IPS-18a (cell line): ENCODE measurements at regions not wholly inside any gene's neighbourhood (a gene's known extent, or its start where the extent isn't known, plus 50 kb on each side); places are given as distances from the start of the nearest gene placed in this dataset.

Experiments used
- H3K27ac ChIP-seq: one replicate; pipeline ENCODE4 v1.5.1; 2013; ENCODE audit warnings: low read length
- H3K27me3 ChIP-seq: one replicate; pipeline ENCODE4 v1.6.1; 2013; ENCODE audit warnings: mild to moderate bottlenecking, low read length; ENCODE audit not compliant: control insufficient read depth, insufficient read depth
- H3K36me3 ChIP-seq: one replicate; pipeline ENCODE4 v1.6.1; 2013; ENCODE audit warnings: low read depth, low read length; ENCODE audit not compliant: control insufficient read depth
- H3K4me1 ChIP-seq: one replicate; pipeline ENCODE4 v1.6.1; 2013; ENCODE audit warnings: low read depth, low read length; ENCODE audit not compliant: control insufficient read depth
- H3K4me3 ChIP-seq: one replicate; pipeline ENCODE4 v1.5.1; 2013; ENCODE audit warnings: low read length
- H3K9ac ChIP-seq: one replicate; pipeline ENCODE4 v1.6.1; 2013; ENCODE audit warnings: mild to moderate bottlenecking, low read length, moderate library complexity
- H3K9me3 ChIP-seq: one replicate; pipeline ENCODE4 v1.6.1; 2013; ENCODE audit warnings: low read depth, low read length; ENCODE audit not compliant: control insufficient read depth

DNA sequence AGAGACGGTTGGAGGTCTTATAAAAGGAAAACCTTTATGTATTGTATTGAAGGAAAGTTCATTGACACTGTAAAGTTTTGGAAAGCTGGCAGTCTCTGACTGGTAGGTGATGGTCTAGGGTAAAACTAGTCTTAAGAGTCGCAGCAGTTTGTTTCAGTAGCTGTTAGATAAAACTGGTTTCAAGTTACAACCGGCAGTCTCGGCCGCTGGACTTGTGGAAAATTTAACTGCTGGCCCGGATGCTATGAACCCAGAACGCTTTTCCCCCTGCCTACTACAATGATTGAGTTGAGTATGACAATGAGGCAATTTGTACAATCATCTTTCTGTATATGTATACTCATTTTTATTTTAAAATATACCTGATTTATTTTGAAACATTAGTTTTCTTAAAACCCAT is 1426.9 kb downstream of the AACS start:
- Histone ChIP-seq H3K27ac (no peak overlapping the region), H3K9me3 (peaks cover 27% of the 10 kb centered on the region), H3K9ac (no peak overlapping the region)

DNA sequence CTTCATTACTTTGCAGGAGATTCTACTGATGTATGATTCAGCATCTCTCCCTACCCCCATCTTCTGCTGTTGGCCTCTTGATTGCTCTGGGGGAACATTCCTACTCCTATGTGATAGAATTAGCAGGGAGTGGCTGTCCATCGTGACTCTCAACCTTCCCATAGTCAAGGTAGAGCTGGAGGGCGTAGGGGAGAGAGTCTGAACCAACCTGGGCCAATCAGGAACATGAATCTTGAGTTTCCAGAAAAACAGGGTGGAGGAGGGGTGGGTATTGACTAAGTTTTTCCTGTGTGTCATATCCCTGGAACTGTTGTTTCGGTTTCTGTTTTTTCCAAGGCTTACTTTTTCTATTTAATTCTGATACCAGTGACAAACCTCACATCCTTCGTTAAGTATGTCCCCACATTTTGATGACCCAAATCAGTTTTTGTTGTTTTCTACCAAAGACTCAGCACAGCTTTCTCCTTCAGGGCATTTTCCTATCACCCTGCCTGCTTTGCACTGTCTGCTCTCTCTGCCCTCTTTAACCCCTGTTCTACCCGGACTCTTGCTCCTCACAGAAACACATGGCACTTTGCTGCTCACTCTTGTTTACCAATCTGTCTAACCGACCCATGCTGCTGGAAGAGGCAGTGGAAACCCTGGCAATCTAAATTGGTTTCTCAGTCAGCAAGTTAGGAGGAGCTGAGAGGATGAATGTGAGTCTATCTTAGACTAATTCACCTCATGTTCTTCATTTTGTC is 1428.3 kb downstream of the AACS start:
- Histone ChIP-seq H3K9me3 (peaks cover 29% of the 10 kb centered on the region), H3K36me3 (no peaks in the 10 kb centered on the region), H3K27me3 (no peaks in the 10 kb centered on the region), H3K27ac (no peak overlapping the region), H3K4me1 (no peaks in the 10 kb centered on the region), H3K4me3 (no peak overlapping the region), H3K9ac (no peak overlapping the region)

More for the DNA sequence above, 1426.9 kb downstream of the AACS start:
- Histone ChIP-seq H3K36me3 (no peaks in the 10 kb centered on the region), H3K27me3 (no peaks in the 10 kb centered on the region), H3K4me1 (no peaks in the 10 kb centered on the region), H3K4me3 (no peak overlapping the region)

DNA sequence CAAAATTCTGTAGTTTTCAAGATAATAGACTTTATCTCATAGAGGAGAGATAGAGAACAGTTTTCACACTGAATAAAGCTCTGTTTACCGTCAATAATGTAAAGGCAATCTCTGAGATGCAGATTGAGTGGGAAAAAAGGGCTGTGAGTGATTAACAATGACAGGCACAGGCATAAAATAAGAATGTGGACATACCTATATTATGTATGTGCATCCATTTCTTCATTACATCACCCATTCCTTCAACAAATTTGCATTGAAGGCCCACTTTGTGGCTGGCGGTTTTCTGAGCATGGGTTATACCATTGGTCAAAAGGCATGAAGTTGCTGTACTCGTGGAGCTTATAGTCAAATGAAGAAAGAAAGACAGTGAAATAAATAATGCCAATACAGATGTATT is 1431.0 kb downstream of the AACS start:
- H3K4me3 ChIP-seq = no peak overlapping the region

DNA sequence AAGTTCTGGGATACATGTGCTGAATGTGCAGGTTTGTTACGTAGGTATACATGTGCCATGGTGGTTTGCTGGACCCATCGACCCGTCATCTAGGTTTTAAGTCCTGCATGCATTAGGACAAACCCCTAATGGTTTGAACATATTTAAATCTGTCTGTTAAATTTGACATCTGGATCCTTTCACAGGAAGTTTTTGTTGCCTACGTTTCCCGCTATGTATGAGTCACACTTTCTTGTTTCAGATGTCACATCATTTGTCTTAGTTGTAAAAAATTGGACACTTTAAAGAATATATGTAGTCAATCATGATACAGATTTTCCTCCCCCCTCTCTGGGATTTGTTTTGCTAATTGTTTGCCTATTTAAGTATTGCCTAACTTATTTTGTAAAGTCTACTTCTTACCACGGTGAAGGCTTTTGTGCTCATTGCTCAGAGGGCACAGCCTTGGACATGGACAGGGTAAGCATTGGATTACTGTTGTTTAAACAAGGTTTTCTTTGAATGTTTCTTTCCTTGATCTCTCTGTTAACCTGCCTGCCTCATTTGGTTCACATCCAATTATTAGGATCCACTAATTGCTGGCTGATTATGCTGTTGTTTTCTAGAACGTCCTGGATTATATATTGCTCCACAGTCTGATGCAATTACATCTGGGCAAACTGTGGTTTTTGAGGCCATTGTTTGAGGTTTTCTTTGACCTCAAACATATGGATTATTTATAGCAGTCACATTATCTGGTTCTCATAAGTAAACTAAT is 1441.4 kb downstream of the AACS start:
- peaks cover 31% of the 10 kb centered on the region for H3K9me3 ChIP-seq
- H3K27me3 ChIP-seq = no peaks in the 10 kb centered on the region
- H3K9ac ChIP-seq = no peak overlapping the region
- H3K4me3 ChIP-seq = no peak overlapping the region
- H3K4me1 ChIP-seq = no peaks in the 10 kb centered on the region
- H3K36me3 ChIP-seq = no peaks in the 10 kb centered on the region
- no peak overlapping the region for H3K27ac ChIP-seq

More for the DNA sequence above, 1431.0 kb downstream of the AACS start:
- no peaks in the 10 kb centered on the region for H3K36me3 ChIP-seq
- no peak overlapping the region for H3K27ac ChIP-seq
- peaks cover 18% of the 10 kb centered on the region for H3K9me3 ChIP-seq
- H3K9ac ChIP-seq = no peak overlapping the region
- H3K4me1 ChIP-seq = no peaks in the 10 kb centered on the region
- no peaks in the 10 kb centered on the region for H3K27me3 ChIP-seq

DNA sequence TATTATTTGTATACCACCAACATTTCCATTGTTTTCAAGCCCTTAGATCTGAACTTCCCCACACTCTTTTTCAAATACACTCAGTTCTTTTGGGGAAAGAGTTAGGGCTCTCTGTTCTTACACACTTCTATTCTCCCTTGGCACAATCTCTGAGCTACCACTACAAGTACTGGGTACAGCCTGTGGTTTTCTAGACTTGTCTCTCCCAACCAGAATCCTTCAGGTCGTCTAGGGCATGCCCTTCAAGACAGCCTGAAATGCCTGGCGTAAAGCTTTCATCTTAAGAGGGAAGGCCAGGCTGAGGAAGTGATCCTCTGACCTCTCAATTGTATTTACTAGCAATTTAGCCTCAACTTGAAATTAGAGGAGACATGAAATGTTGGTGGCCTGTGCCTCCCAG is 1442.0 kb downstream of the AACS start:
- H3K9ac ChIP-seq = no peak overlapping the region

DNA sequence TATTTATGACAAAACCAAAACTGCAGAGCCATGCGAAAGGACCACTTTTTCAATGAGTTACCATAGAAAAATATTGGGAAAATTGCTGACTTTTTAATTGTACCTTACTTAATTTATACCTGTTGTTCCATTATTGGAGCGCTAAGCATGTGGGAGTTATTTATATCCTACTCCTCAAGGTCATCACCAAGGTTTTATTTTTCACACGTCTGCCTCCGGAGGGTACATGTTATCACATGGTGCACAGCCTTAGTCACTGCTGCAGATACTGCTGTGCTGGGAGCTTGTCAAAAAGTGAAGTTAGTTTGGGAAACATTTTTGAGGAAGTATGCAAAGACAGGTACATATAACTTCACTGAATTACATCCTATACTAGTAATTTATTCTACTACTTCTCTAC is 1444.3 kb downstream of the AACS start:
- H3K36me3 ChIP-seq = no peaks in the 10 kb centered on the region
- H3K4me1 ChIP-seq = no peaks in the 10 kb centered on the region
- H3K27me3 ChIP-seq = no peaks in the 10 kb centered on the region
- no peak overlapping the region for H3K4me3 ChIP-seq
- H3K27ac ChIP-seq = no peak overlapping the region
- peaks cover 31% of the 10 kb centered on the region for H3K9me3 ChIP-seq
- H3K9ac ChIP-seq = no peak overlapping the region

More for the DNA sequence above, 1442.0 kb downstream of the AACS start:
- Histone ChIP-seq H3K4me1 (no peaks in the 10 kb centered on the region), H3K4me3 (no peak overlapping the region), H3K27ac (no peak overlapping the region), H3K36me3 (no peaks in the 10 kb centered on the region), H3K9me3 (peaks cover 33% of the 10 kb centered on the region), H3K27me3 (no peaks in the 10 kb centered on the region)

DNA sequence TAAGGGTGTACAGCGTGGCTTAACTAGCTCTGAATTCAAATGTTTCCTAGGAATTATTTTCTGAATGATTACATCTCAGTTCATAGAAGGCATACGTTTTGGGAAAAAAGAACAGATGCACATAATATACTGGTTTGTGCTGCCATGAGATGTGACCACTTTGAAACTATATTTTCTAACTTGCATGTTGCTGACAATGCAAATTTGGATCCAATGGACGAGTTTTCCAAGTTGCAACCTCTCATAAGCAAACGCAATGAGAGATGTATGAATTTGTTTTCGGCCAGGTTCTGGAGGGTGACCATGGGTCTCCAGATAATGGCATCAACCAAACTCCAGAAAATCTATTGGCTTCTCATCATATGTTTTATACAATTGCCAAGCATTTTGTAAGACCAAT is 1445.4 kb downstream of the AACS start:
- H3K9me3 ChIP-seq = peaks cover 28% of the 10 kb centered on the region
- no peak overlapping the region for H3K27ac ChIP-seq
- H3K4me1 ChIP-seq = no peaks in the 10 kb centered on the region
- H3K27me3 ChIP-seq = no peaks in the 10 kb centered on the region
- H3K36me3 ChIP-seq = no peaks in the 10 kb centered on the region
- H3K9ac ChIP-seq = no peak overlapping the region
- no peak overlapping the region for H3K4me3 ChIP-seq

DNA sequence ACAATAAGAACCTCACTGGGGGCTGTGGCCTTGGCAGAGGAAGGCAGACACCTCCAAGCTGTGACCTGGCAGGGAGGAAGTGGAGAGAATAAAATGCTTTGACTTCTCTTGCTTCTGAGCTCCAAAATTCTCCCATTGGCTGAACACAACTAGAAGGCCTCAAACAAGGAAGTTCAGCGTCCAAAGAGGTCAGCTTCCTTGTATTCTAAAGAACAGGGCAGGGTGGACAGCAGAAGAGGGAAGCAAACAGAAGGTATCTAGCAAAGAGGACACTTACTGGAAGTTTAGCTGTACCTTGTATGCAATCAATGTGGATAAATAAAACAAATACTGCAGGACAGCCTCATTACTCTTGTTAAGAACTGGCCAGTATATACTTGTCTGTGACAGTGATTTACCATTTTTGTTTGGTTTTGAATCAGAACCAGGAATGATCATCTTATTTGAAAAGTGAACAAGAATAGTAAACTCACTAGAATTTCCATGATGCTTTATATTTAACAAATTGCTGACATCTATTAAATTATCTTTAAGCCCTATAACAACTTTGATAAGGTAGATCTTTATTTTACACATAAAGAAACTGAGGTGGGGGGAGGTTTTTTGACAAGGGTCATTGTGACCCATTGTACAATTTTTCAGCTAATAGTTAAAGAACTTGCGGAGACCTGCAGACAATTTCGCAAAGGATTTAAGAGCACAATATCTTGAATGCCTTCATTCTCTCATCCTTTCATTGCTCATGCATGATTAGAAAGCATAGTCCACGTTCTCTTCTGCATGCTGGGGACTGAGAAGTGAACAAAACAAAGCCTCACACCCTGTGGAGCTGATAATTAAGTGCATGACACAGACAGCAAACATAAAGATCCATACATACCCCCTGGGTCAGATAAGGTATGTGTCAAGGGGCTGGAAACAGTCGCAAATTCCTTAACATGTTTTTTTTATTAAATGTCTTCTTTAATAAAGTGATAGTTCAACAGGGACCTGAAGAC is 1448.0 kb downstream of the AACS start:
- H3K9ac ChIP-seq = no peak overlapping the region
- H3K36me3 ChIP-seq = no peaks in the 10 kb centered on the region
- H3K9me3 ChIP-seq = peaks cover 16% of the 10 kb centered on the region

DNA sequence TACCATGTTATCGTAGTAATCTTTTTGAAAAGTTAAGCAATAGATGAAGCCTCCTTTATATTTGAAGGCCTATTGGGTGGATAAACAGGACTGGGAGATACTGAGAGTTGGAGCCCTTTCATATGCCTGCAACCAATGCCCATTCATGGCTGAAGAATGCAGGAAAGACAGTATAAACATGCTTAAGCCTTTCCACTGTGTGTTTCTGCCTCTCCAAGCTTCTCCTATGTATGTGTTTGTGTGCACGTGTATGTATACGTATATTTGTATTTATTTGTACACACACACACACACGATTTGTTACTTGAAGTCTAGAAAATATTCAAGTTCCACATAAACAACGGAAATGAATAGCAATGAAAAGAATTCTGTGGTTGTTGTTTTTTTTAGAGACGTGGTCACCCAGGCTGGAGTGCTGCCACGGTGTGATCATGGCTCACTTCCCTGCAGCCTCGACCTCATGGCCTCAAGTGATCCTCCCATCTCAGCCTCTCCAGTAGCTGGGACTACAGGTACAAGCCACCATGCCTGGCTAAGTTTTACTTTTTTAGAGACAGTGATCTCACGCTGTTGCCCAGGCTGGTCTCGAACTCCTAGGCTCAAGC is 1453.5 kb downstream of the AACS start:
- peaks cover 10% of the 10 kb centered on the region for H3K9me3 ChIP-seq

More for the DNA sequence above, 1448.0 kb downstream of the AACS start:
- Histone ChIP-seq H3K4me3 (no peak overlapping the region), H3K4me1 (no peaks in the 10 kb centered on the region), H3K27ac (no peak overlapping the region), H3K27me3 (no peaks in the 10 kb centered on the region)

DNA sequence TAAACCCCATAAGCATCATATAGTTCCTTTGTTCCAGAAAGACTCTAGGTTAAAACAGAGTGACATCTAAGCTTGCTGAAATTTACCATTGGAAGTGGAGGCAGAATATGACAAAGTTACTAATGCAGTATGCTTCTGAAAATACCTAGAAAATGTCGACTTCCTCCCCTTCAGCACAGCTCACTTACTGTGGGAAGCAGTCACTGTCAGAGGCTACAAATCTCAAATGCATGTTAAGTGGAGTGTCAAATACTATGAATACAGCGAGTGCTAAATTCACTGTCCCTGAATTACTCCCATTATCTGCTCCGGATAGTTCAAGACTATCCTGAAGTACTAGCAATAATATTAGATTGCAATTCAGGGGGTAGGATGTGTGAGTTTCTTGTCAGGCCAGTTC is 1454.6 kb downstream of the AACS start:
- no peaks in the 10 kb centered on the region for H3K27me3 ChIP-seq
- no peak overlapping the region for H3K27ac ChIP-seq
- no peaks in the 10 kb centered on the region for H3K4me1 ChIP-seq
- peaks cover 19% of the 10 kb centered on the region for H3K9me3 ChIP-seq
- no peaks in the 10 kb centered on the region for H3K36me3 ChIP-seq
- no peak overlapping the region for H3K9ac ChIP-seq
- H3K4me3 ChIP-seq = no peak overlapping the region

More for the DNA sequence above, 1453.5 kb downstream of the AACS start:
- H3K4me1 ChIP-seq = no peaks in the 10 kb centered on the region
- H3K4me3 ChIP-seq = no peak overlapping the region
- no peak overlapping the region for H3K27ac ChIP-seq
- H3K27me3 ChIP-seq = no peaks in the 10 kb centered on the region
- no peaks in the 10 kb centered on the region for H3K36me3 ChIP-seq
- H3K9ac ChIP-seq = no peak overlapping the region

DNA sequence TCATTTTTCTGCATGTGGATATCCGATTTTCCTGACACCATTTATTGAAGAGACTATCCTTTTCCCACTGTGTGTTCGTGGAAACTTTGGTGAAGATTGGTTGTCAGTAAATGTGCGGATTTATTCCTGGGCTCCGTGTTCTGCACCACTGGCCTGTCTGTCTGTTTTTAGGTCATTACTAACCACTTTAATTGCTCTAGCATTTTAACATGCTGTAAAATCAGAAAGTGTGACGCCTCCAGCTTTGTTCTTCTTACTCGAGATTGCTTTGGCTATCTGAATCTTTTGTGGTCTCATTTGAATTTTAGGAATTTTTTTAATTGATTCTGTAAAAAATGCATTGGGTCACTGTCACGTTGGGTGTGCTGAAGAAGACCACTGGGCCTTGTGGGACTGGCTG is 1458.7 kb downstream of the AACS start:
- no peaks in the 10 kb centered on the region for H3K36me3 ChIP-seq
- no peak overlapping the region for H3K27ac ChIP-seq
- no peaks in the 10 kb centered on the region for H3K27me3 ChIP-seq
- no peak overlapping the region for H3K9ac ChIP-seq
- no peaks in the 10 kb centered on the region for H3K4me1 ChIP-seq
- no peak overlapping the region for H3K4me3 ChIP-seq
- peaks cover 31% of the 10 kb centered on the region for H3K9me3 ChIP-seq
